Calu3 (cell line): ENCODE measurements at regions not wholly inside any gene's neighbourhood (a gene's known extent, or its start where the extent isn't known, plus 50 kb on each side); places are given as distances from the start of the nearest gene placed in this dataset.

Experiments
- BruUV-seq: library from RNA; stranded (reverse); fragments of 400-500 nt; replicated peaks from 2 replicates; lab custom pipeline; 2021; lab: Mats Ljungman, UMichigan
- CTCF ChIA-PET: fragments of 300-600 bp; sonication (Branson Sonifier 250); formaldehyde crosslinking; loops from one replicate; lab custom pipeline; 2022; ENCODE audit warnings: antibody characterized with exemption; lab: Charles Lee
- DNase-seq: peaks from one replicate; pipeline ENCODE4 v3.0.0; 2022
- H3K27ac Mint-ChIP-seq: one replicate; pipeline ENCODE4 v1.8.0; 2022; ENCODE audit warnings: mixed read lengths; ENCODE audit not compliant: unreplicated experiment
- H3K27me3 Mint-ChIP-seq: one replicate; pipeline ENCODE4 v1.8.0; 2022; ENCODE audit warnings: mixed read lengths; ENCODE audit not compliant: unreplicated experiment
- H3K36me3 Mint-ChIP-seq: one replicate; pipeline ENCODE4 v1.8.0; 2022; ENCODE audit warnings: mild to moderate bottlenecking, moderate library complexity, mixed read lengths; ENCODE audit not compliant: insufficient read depth, unreplicated experiment
- H3K4me1 Mint-ChIP-seq: one replicate; pipeline ENCODE4 v1.8.0; 2022; ENCODE audit warnings: mild to moderate bottlenecking, low read depth, mixed read lengths; ENCODE audit not compliant: unreplicated experiment
- H3K4me3 Mint-ChIP-seq: one replicate; pipeline ENCODE4 v1.8.0; 2022; ENCODE audit warnings: mild to moderate bottlenecking, low read depth, moderate library complexity, mixed read lengths; ENCODE audit not compliant: unreplicated experiment
- H3K9me3 Mint-ChIP-seq: one replicate; pipeline ENCODE4 v1.8.0; 2022; ENCODE audit warnings: low read depth, mixed read lengths; ENCODE audit not compliant: unreplicated experiment
- intact Hi-C: fragments of 100-400 bp; cut with micrococcal nuclease; formaldehyde crosslinking; loops from one replicate; pipeline ENCODE4 v1.10.0; 2022; ENCODE audit not compliant: unreplicated experiment
- TF ChIP-seq, protein P1 (sequence below): fragments of 200-600 bp; IDR thresholded peaks from one replicate; pipeline ENCODE4 v1.8.0; 2022; ENCODE audit warnings: antibody characterized with exemption; ENCODE audit not compliant: unreplicated experiment

DNA sequence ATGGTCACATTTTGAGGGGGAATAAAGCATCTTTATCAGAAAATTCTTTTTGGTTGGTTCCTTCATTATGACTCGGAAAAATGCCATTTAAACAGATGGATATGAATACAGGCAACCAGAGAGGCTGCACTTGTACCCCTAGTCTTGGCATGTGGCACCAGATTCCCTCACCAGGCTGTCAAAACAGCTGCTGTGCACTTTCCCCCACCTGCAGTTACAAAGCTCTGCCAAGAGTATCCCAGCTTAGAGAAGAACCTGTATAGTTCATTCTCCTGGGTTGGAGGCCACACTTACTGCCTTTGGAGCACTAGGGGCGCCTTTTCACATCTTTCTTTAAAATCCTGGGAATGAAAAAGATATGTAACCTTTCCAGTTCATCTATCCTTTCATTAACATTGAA, 190.3 kb downstream of the KIF2B start:
- Mint-ChIP-seq H3K36me3 (no peaks in the 10 kb centered on the region), H3K27ac (no peak overlapping the region), H3K9me3 (peaks cover 4% of the 10 kb centered on the region), H3K4me1 (no peaks in the 10 kb centered on the region), H3K27me3 (no peaks in the 10 kb centered on the region), H3K4me3 (no peak overlapping the region)
- BruUV-seq, result no TSS peak
- CTCF ChIA-PET, result no interaction called here
- DNase-seq, result no peak
- intact Hi-C loops, result no loop called here
- TF ChIP-seq, protein P1, sequence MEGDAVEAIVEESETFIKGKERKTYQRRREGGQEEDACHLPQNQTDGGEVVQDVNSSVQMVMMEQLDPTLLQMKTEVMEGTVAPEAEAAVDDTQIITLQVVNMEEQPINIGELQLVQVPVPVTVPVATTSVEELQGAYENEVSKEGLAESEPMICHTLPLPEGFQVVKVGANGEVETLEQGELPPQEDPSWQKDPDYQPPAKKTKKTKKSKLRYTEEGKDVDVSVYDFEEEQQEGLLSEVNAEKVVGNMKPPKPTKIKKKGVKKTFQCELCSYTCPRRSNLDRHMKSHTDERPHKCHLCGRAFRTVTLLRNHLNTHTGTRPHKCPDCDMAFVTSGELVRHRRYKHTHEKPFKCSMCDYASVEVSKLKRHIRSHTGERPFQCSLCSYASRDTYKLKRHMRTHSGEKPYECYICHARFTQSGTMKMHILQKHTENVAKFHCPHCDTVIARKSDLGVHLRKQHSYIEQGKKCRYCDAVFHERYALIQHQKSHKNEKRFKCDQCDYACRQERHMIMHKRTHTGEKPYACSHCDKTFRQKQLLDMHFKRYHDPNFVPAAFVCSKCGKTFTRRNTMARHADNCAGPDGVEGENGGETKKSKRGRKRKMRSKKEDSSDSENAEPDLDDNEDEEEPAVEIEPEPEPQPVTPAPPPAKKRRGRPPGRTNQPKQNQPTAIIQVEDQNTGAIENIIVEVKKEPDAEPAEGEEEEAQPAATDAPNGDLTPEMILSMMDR, result no peak

DNA sequence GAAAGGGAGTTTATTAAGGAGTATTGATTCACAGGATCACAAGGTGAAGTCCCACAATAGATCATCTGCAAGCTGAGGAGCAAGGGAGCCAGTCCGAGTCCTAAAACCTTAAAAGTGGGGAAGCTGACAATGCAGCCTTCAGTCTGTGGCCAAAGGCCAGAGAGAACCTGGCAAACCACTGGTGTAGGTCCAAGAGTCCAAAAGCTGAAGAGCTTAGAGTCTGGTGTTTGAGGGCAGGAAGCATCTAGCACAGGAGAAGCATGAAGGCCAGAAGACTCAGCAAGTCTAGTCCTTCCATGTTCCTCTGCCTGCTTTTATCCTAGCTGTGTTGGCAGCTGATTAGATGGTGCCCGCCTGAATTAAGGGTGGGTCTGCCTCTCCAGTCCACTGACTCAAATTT, 193.0 kb downstream of the KIF2B start:
- H3K36me3 Mint-ChIP-seq, result no peaks in the 10 kb centered on the region
- no peaks in the 10 kb centered on the region for H3K27me3 Mint-ChIP-seq
- TF ChIP-seq, protein P1, result no peak
- intact Hi-C loops, result no loop called here
- CTCF ChIA-PET, result no interaction called here
- H3K4me3 Mint-ChIP-seq, result no peak overlapping the region
- H3K4me1 Mint-ChIP-seq, result no peaks in the 10 kb centered on the region
- BruUV-seq, result no TSS peak
- DNase-seq, result no peak
- no peak overlapping the region for H3K27ac Mint-ChIP-seq
- peaks cover 6% of the 10 kb centered on the region for H3K9me3 Mint-ChIP-seq

DNA sequence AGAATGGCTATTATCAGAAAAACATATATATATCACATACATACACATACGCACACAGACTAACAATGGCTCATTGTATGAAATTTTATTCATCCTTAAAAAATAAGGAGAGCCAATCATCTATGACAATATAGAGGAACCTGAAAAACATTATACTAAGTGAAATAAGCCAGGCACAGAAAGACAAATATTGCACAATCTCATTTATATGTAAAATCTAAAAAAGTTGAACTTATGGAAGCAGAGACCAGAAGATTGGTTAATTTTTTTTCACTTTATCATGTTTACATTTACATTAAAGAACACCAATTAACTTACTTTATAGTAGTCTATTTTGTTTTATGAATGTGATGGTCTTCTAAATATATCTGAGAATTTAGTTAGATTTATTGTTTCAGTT, 198.7 kb downstream of the KIF2B start:
- H3K9me3 Mint-ChIP-seq, result peaks cover 8% of the 10 kb centered on the region
- intact Hi-C loops, result no loop called here
- H3K27ac Mint-ChIP-seq, result no peak overlapping the region

DNA sequence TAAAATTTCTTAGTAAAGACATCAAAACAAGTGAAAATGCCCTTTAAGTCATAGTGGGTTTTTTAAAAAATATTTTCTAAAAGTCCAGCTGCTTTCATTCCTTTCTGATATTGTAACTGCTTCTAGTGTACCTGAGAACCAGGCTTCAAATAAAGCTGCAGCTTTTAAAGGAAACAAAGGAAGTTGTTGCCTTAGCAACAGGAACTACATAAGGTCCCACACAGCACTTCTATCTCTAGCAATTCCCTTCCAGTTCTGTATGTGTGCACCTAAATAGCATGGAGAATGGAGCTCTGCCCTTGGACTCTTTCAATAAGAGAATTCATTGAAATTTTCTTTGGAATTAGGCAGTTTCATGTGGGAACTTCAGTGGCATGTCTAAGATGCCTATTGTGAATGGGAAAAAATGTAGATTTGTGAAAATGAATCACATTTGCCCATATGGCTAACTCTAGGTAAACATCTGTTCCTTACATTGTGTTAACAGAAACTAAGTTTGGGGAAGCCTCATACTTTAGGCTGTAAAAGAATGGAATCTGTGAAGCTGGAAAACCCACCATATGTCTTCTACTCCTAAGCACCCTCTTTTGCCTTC, 206.4 kb downstream of the KIF2B start:
- Mint-ChIP-seq H3K9me3 (peaks cover 7% of the 10 kb centered on the region), H3K27ac (no peak overlapping the region), H3K27me3 (no peaks in the 10 kb centered on the region), H3K36me3 (no peaks in the 10 kb centered on the region), H3K4me3 (no peak overlapping the region), H3K4me1 (no peaks in the 10 kb centered on the region)
- intact Hi-C loops, result no loop called here
- CTCF ChIA-PET, result no interaction called here
- no peak for DNase-seq
- no TSS peak for BruUV-seq
- TF ChIP-seq, protein P1, result no peak

More for the DNA sequence above, 198.7 kb downstream of the KIF2B start:
- no peak for DNase-seq
- Mint-ChIP-seq H3K27me3 (no peaks in the 10 kb centered on the region), H3K36me3 (no peaks in the 10 kb centered on the region), H3K4me3 (no peak overlapping the region), H3K4me1 (no peaks in the 10 kb centered on the region)
- TF ChIP-seq, protein P1, result no peak
- BruUV-seq, result no TSS peak
- CTCF ChIA-PET, result no interaction called here
